GM12878 (cell line): ENCODE measurements at regions not wholly inside any gene's neighbourhood (a gene's known extent, or its start where the extent isn't known, plus 50 kb on each side); places are given as distances from the start of the nearest gene placed in this dataset.

Source experiments
- ATAC-seq: fragments of 200-7000 bp; cut with Tn5 transposase; 3 replicates; pipeline ENCODE4 v1.9.1; 2020; ENCODE audit warnings: mild to moderate bottlenecking, moderate library complexity
- BruUV-seq: library from RNA; stranded (reverse); fragments of 400-500 nt; replicated peaks from 2 replicates; lab custom pipeline; 2021; lab: Mats Ljungman, UMichigan
- CTCF ChIA-PET: fragments of 300-600 bp; sonication (Branson Sonifier 250); formaldehyde crosslinking; extraction: SDS; loops from one replicate; lab custom pipeline; 2021; ENCODE audit warnings: inconsistent platforms; lab: Yijun Ruan, JAX
- POLR2A ChIA-PET: fragments of 350-600 bp; formaldehyde crosslinking; extraction: SDS; loops from one replicate; lab custom pipeline; 2021; ENCODE audit warnings: inconsistent platforms; lab: Charles Lee
- RAD21 ChIA-PET: fragments of 300-600 bp; sonication (Branson Sonifier 250); formaldehyde crosslinking; loops from one replicate; lab custom pipeline; 2023; ENCODE audit warnings: antibody characterized with exemption; ENCODE audit not compliant: unreplicated experiment; lab: Charles Lee
- SMC1A ChIA-PET: fragments of 300-600 bp; sonication (Branson Sonifier 250); formaldehyde crosslinking; loops from one replicate; lab custom pipeline; 2023; ENCODE audit not compliant: unreplicated experiment, uncharacterized antibody; lab: Charles Lee
- DNase-seq: peaks from one replicate; pipeline ENCODE4 v3.0.0-alpha.2; 2011; ENCODE audit warnings: low read depth, low spot score
- FAIRE-seq: peaks from 3 replicates; lab custom pipeline; 2011; peaks lifted over from hg19 to GRCh38; lab: Jason Lieb, UNC
- H2AFZ ChIP-seq: 2 replicates; pipeline ENCODE4 v1.6.0; 2011; ENCODE audit warnings: low read depth, low read length, control low read depth; ENCODE audit not compliant: control insufficient read depth
- H3K27ac ChIP-seq: 2 replicates; pipeline ENCODE4 v1.5.1; 2011; ENCODE audit warnings: control low read depth; ENCODE audit not compliant: control insufficient read depth, insufficient read depth
- H3K27me3 ChIP-seq, 2 experiments: replicated peaks in 1 of 2; 2 replicates each; pipeline versions ENCODE4 v1.6.0 to v1.6.1; 2011; ENCODE audit warnings: low read length in 1 of 2; ENCODE audit not compliant: control insufficient read depth in 2 of 2, insufficient read depth in 2 of 2
- H3K36me3 ChIP-seq, 2 experiments: 2 replicates each; pipeline ENCODE4 v1.5.1; 2011; ENCODE audit warnings: low read length in 1 of 2; ENCODE audit not compliant: control insufficient read depth in 2 of 2, insufficient read depth in 2 of 2
- H3K4me1 ChIP-seq: 2 replicates; pipeline ENCODE4 v1.6.1; 2011; ENCODE audit warnings: mild to moderate bottlenecking, low read length, moderate library complexity, mixed read lengths; ENCODE audit not compliant: control insufficient read depth, insufficient read depth
- H3K4me2 ChIP-seq: 2 replicates; pipeline ENCODE4 v1.6.0; 2011; ENCODE audit warnings: control low read depth; ENCODE audit not compliant: control insufficient read depth, insufficient read depth
- H3K4me3 ChIP-seq: fragments of 200-600 bp; sonication (generic); 2 replicates; pipeline ENCODE4 v1.5.1; 2016
- H3K79me2 ChIP-seq: 2 replicates; pipeline ENCODE4 v1.6.0; 2011; ENCODE audit warnings: low read length; ENCODE audit not compliant: control insufficient read depth, insufficient read depth
- H3K9ac ChIP-seq: 2 replicates; pipeline ENCODE4 v1.8.0; 2011; ENCODE audit warnings: low read length, control low read depth, mixed read lengths; ENCODE audit not compliant: control insufficient read depth, insufficient read depth
- H3K9me3 ChIP-seq: replicated peaks from 3 replicates; pipeline ENCODE4 v1.5.1; 2011; ENCODE audit warnings: mild to moderate bottlenecking, low read length; ENCODE audit not compliant: control insufficient read depth, insufficient read depth
- H4K20me1 ChIP-seq: 2 replicates; pipeline ENCODE4 v1.6.0; 2011; ENCODE audit not compliant: control insufficient read depth, insufficient read depth
- CBX3 ChIP-seq: fragments of 200-600 bp; sonication (generic); IDR thresholded peaks from 2 replicates; pipeline ENCODE4 v1.6.1; 2016; ENCODE audit warnings: low read depth, borderline replicate concordance
- ELK1 ChIP-seq: IDR thresholded peaks from 2 replicates; pipeline ENCODE4 v1.6.1; 2012; ENCODE audit warnings: low read depth, low read length, improper control_type of control experiment
- IRF4 ChIP-seq: IDR thresholded peaks from 2 replicates; pipeline ENCODE4 v1.6.1; 2011; ENCODE audit warnings: low read depth, low read length
- KDM1A ChIP-seq: fragments of 200-600 bp; sonication (generic); IDR thresholded peaks from 2 replicates; pipeline ENCODE4 v1.6.1; 2016; ENCODE audit warnings: borderline replicate concordance
- MXI1 ChIP-seq: fragments of 150-350 bp; IDR thresholded peaks from 2 replicates; pipeline ENCODE4 v1.6.1; 2011; ENCODE audit warnings: low read depth, mild to moderate bottlenecking, inconsistent platforms, low read length, improper control_type of control experiment
- STAT3 ChIP-seq: IDR thresholded peaks from 2 replicates; pipeline ENCODE4 v1.6.1; 2011; ENCODE audit warnings: low read depth, low read length, improper control_type of control experiment
- TARDBP ChIP-seq: IDR thresholded peaks from 2 replicates; pipeline ENCODE4 v1.6.1; 2016; ENCODE audit warnings: borderline replicate concordance
- ZNF274 ChIP-seq: IDR thresholded peaks from one replicate; pipeline ENCODE4 v1.8.0; 2011; ENCODE audit not compliant: insufficient read length, insufficient read depth
- ZNF384 ChIP-seq: IDR thresholded peaks from 2 replicates; pipeline ENCODE4 v1.6.1; 2012; ENCODE audit warnings: low read depth, mild to moderate bottlenecking, low read length, improper control_type of control experiment, borderline replicate concordance
- WGBS: methylation state at CpG from one replicate; pipeline ENCODE4 v1.1.6; 2016; ENCODE audit warnings: low lambda C conversion rate; ENCODE audit not compliant: insufficient replicate concordance, insufficient coverage; ENCODE audit errors: missing lambda C conversion rate; 5-methylcytosine and 5-hydroxymethylcytosine counted together
- in situ Hi-C: fragments of 300-500 bp; cut with MboI; formaldehyde crosslinking; loops from 9 replicates; pipeline ENCODE4 v1.14.3; 2018; ENCODE audit warnings: mixed read lengths
- intact Hi-C: fragments of 100-400 bp; cut with micrococcal nuclease; formaldehyde crosslinking; loops from one replicate; pipeline ENCODE4 v1.14.2; 2022; ENCODE audit not compliant: unreplicated experiment
- TF ChIP-seq, protein P1 (sequence below): IDR thresholded peaks from 2 replicates; pipeline ENCODE4 v1.6.1; 2011; ENCODE audit warnings: low read depth, low read length, improper control_type of control experiment, borderline replicate concordance

DNA sequence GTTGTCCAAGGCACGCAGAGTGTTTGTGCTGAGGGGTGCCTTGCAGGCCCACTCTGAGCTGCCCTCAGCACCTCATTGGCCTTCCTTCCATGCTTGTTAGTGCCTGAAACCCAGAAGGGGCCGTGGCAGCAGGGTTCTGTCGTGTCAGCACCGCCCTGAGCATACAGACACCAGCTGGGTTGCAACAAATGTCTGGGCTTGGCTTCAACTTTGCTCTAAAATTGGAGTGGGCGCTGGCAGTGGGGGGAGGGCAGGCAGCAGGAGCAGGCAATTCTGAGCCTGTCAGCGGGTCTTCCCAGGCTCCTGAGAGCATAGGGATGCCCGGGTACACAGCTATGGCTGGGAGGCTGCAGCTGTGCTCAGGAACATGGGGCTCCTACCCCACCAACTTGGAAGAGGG lies 464.3 kb downstream of the EPHA3 start:
- POLR2A ChIA-PET, result no interaction called here
- WGBS, result 28% methylated on average over 7 of the region's 7 CpGs
- intact Hi-C loops, result no loop called here

More for the DNA sequence above, 464.3 kb downstream of the EPHA3 start:
- Histone ChIP-seq H3K4me3 (no peak overlapping the region), H3K36me3 (no peaks in the 10 kb centered on the region), H3K27me3 (no peaks in the 10 kb centered on the region), H3K9ac (no peak overlapping the region), H3K27ac (no peak overlapping the region), H3K9me3 (no peaks in the 10 kb centered on the region), H4K20me1 (no peaks in the 10 kb centered on the region)
- ChIA-PET CTCF (no interaction called here), RAD21 (no interaction called here), SMC1A (interaction anchor here (1.3 kb wide), 1 partner anchor 19 kb away, joined by 3 read pairs; no protein-coding TSS in a partner anchor)
- in situ Hi-C loops, result no loop called here
- DNase-seq, result no peak
- TF ChIP-seq STAT3 (no peak), CBX3 (no peak), ELK1 (no peak), KDM1A (no peak), ZNF274 (no peak), TARDBP (no peak), ZNF384 (no peak), MXI1 (no peak), IRF4 (no peak)
- TF ChIP-seq, protein P1, sequence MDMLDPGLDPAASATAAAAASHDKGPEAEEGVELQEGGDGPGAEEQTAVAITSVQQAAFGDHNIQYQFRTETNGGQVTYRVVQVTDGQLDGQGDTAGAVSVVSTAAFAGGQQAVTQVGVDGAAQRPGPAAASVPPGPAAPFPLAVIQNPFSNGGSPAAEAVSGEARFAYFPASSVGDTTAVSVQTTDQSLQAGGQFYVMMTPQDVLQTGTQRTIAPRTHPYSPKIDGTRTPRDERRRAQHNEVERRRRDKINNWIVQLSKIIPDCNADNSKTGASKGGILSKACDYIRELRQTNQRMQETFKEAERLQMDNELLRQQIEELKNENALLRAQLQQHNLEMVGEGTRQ, result no peak
- TF ChIP-seq, all 136 proteins: peak for 0
- no peaks in the 10 kb centered on the region for H3K4me1 ChIP-seq
- H2AFZ ChIP-seq, result no peak overlapping the region
- ATAC-seq (no peak), FAIRE-seq (no peak)
- no TSS peak for BruUV-seq
- H3K4me2 ChIP-seq, result no peak overlapping the region
- H3K79me2 ChIP-seq, result no peaks in the 10 kb centered on the region
